BE2C (cell line): ENCODE measurements at regions not wholly inside any gene's neighbourhood (a gene's known extent, or its start where the extent isn't known, plus 50 kb on each side); places are given as distances from the start of the nearest gene placed in this dataset.
"Not testable (repeated sequence)": the region's sequence is repeated elsewhere in the genome, so short reads cannot be mapped to it uniquely, and the experiment has no call there.

Experiments
- DNase-seq: peaks from one replicate; pipeline ENCODE4 v3.0.0-alpha.2; 2020
- H3K27me3 ChIP-seq: fragments of 250-450 bp; sonication (Bioruptor Pico); 2 replicates; pipeline ENCODE4 v1.5.1; 2020; ENCODE audit warnings: mild to moderate bottlenecking
- H3K36me3 ChIP-seq: fragments of 250-450 bp; sonication (Bioruptor Pico); 2 replicates; pipeline ENCODE4 v1.5.1; 2020; ENCODE audit warnings: mild to moderate bottlenecking
- H3K4me1 ChIP-seq: fragments of 250-450 bp; sonication (Bioruptor Pico); 2 replicates; pipeline ENCODE4 v1.5.1; 2020
- H3K4me3 ChIP-seq: 2 replicates; pipeline ENCODE4 v1.5.1; 2011; ENCODE audit warnings: low read depth, low read length
- H3K9me3 ChIP-seq: fragments of 250-450 bp; sonication (Bioruptor Pico); 2 replicates; pipeline ENCODE4 v1.5.1; 2020
- CTCF ChIP-seq: IDR thresholded peaks from 2 replicates; pipeline ENCODE4 v1.5.1; 2012; ENCODE audit warnings: mild to moderate bottlenecking, low read depth, low read length

GRCh38 chr20:5686384-5687105 lies 63.7 kb upstream of the SHLD1 start:
- Histone ChIP-seq H3K4me1 (no peaks in the 10 kb centered on the region), H3K36me3 (no peaks in the 10 kb centered on the region), H3K27me3 (no peaks in the 10 kb centered on the region), H3K4me3 (no peak overlapping the region), H3K9me3 (no peaks in the 10 kb centered on the region)
- TF ChIP-seq CTCF: no peak
- no peak for DNase-seq

GRCh38 chr20:5682556-5682955 lies 67.6 kb upstream of the SHLD1 start:
- H3K36me3 ChIP-seq, H3K27me3 ChIP-seq, H3K4me1 ChIP-seq, H3K9me3 ChIP-seq, H3K4me3 ChIP-seq, DNase-seq: not testable (repeated sequence)

- no peak for DNase-seq
- Histone ChIP-seq H3K27me3 (no peaks in the 10 kb centered on the region), H3K9me3 (no peaks in the 10 kb centered on the region), H3K36me3 (no peaks in the 10 kb centered on the region), H3K4me1 (no peaks in the 10 kb centered on the region), H3K4me3 (no peak overlapping the region)
- TF ChIP-seq CTCF: no peak
Observed at GRCh38 chr20:5680192-5680591, 69.4 kb upstream of the GPCPD1 start.

- H3K27me3 ChIP-seq: no peaks in the 10 kb centered on the region
- H3K4me3 ChIP-seq: no peak overlapping the region
- DNase-seq: no peak
- no peaks in the 10 kb centered on the region for H3K36me3 ChIP-seq
- no peak for TF ChIP-seq CTCF
- no peaks in the 10 kb centered on the region for H3K9me3 ChIP-seq
- H3K4me1 ChIP-seq: no peaks in the 10 kb centered on the region
Observed at GRCh38 chr20:5678777-5679176, 68.0 kb upstream of the GPCPD1 start.

GRCh38 chr20:5677944-5678343 lies 67.1 kb upstream of the GPCPD1 start:
- not testable (repeated sequence) for H3K36me3 ChIP-seq, H3K4me3 ChIP-seq, H3K27me3 ChIP-seq, DNase-seq, H3K4me1 ChIP-seq, H3K9me3 ChIP-seq

- H3K4me3 ChIP-seq: no peak overlapping the region
- H3K36me3 ChIP-seq: no peaks in the 10 kb centered on the region
- H3K9me3 ChIP-seq: no peaks in the 10 kb centered on the region
- H3K27me3 ChIP-seq: no peaks in the 10 kb centered on the region
- no peak for DNase-seq
- no peaks in the 10 kb centered on the region for H3K4me1 ChIP-seq
- no peak for TF ChIP-seq CTCF
Observed at GRCh38 chr20:5677389-5677788, 66.6 kb upstream of the GPCPD1 start.

GRCh38 chr20:5675103-5676091 lies 64.6 kb upstream of the GPCPD1 start:
- H3K36me3 ChIP-seq: no peaks in the 10 kb centered on the region
- H3K4me3 ChIP-seq: no peak overlapping the region
- H3K9me3 ChIP-seq: no peaks in the 10 kb centered on the region
- H3K4me1 ChIP-seq: no peaks in the 10 kb centered on the region
- no peaks in the 10 kb centered on the region for H3K27me3 ChIP-seq
- TF ChIP-seq CTCF: no peak
- DNase-seq: no peak
